H9 (cell line): ENCODE measurements at regions not wholly inside any gene's neighbourhood (a gene's known extent, or its start where the extent isn't known, plus 50 kb on each side); places are given as distances from the start of the nearest gene placed in this dataset.

Experiments
- DNase-seq: peaks from one replicate; pipeline ENCODE4 v3.0.0-alpha.2; 2017
- H2AFZ ChIP-seq: one replicate; pipeline ENCODE4 v1.6.1; 2013; ENCODE audit warnings: mild to moderate bottlenecking, low read length, control low read depth, moderate library complexity
- H2AK5ac ChIP-seq: 2 replicates; pipeline ENCODE4 v1.6.1; 2013; ENCODE audit warnings: low read length, control low read depth, mixed read lengths; ENCODE audit not compliant: insufficient read length
- H2BK120ac ChIP-seq: one replicate; pipeline ENCODE4 v1.6.1; 2013; ENCODE audit warnings: low read depth, mild to moderate bottlenecking, low read length, control low read depth, inconsistent platforms; ENCODE audit not compliant: poor library complexity, severe bottlenecking
- H2BK12ac ChIP-seq: 2 replicates; pipeline ENCODE4 v1.6.1; 2013; ENCODE audit warnings: low read length, control low read depth, mixed read lengths, low read depth; ENCODE audit not compliant: insufficient read length
- H2BK15ac ChIP-seq: 2 replicates; pipeline ENCODE4 v1.6.1; 2013; ENCODE audit warnings: low read depth, low read length, control low read depth
- H2BK20ac ChIP-seq: one replicate; pipeline ENCODE4 v1.6.1; 2013; ENCODE audit warnings: low read depth, mild to moderate bottlenecking, low read length, control low read depth, inconsistent platforms; ENCODE audit not compliant: poor library complexity, severe bottlenecking
- H2BK5ac ChIP-seq: 2 replicates; pipeline ENCODE4 v1.6.1; 2013; ENCODE audit warnings: low read length, control low read depth, mixed read lengths; ENCODE audit not compliant: insufficient read length
- H3K14ac ChIP-seq: 2 replicates; pipeline ENCODE4 v1.6.1; 2013; ENCODE audit warnings: low read length, control low read depth; ENCODE audit not compliant: insufficient read depth
- H3K18ac ChIP-seq: 2 replicates; pipeline ENCODE4 v1.6.1; 2013; ENCODE audit warnings: low read depth, mild to moderate bottlenecking, mixed read lengths, low read length, control low read depth; ENCODE audit not compliant: insufficient read length
- H3K23ac ChIP-seq: 2 replicates; pipeline ENCODE4 v1.6.1; 2013; ENCODE audit warnings: low read length, control low read depth, mixed read lengths, low read depth; ENCODE audit not compliant: insufficient read length
- H3K23me2 ChIP-seq: 2 replicates; pipeline ENCODE4 v1.6.1; 2013; ENCODE audit warnings: low read depth, mild to moderate bottlenecking, mixed read lengths, low read length, control low read depth; ENCODE audit not compliant: insufficient read length, poor library complexity, severe bottlenecking
- H3K27ac ChIP-seq: 2 replicates; pipeline ENCODE4 v1.5.1; 2013; ENCODE audit warnings: low read length, control low read depth, mixed read lengths, low read depth; ENCODE audit not compliant: insufficient read length
- H3K27me3 ChIP-seq: 2 replicates; pipeline ENCODE4 v1.6.1; 2013; ENCODE audit warnings: low read length, control low read depth, inconsistent platforms; ENCODE audit not compliant: insufficient read depth
- H3K4ac ChIP-seq: 2 replicates; pipeline ENCODE4 v1.6.1; 2013; ENCODE audit warnings: low read depth, mild to moderate bottlenecking, control low read depth, inconsistent platforms, low read length, moderate library complexity
- H3K4me1 ChIP-seq: 2 replicates; pipeline ENCODE4 v1.6.1; 2013; ENCODE audit warnings: low read length, control low read depth, inconsistent platforms; ENCODE audit not compliant: insufficient read depth
- H3K4me2 ChIP-seq: 2 replicates; pipeline ENCODE4 v1.6.1; 2013; ENCODE audit warnings: low read length, control low read depth, mixed read lengths; ENCODE audit not compliant: insufficient read length, insufficient read depth
- H3K56ac ChIP-seq: 2 replicates; pipeline ENCODE4 v1.6.1; 2013; ENCODE audit warnings: low read depth, mild to moderate bottlenecking, mixed read lengths, low read length, control low read depth; ENCODE audit not compliant: insufficient read length
- H3K79me1 ChIP-seq: 2 replicates; pipeline ENCODE4 v1.6.1; 2013; ENCODE audit warnings: low read depth, mild to moderate bottlenecking, moderate library complexity, low read length, control low read depth, inconsistent platforms; ENCODE audit not compliant: insufficient read depth, poor library complexity, severe bottlenecking
- H3K79me2 ChIP-seq: 2 replicates; pipeline ENCODE4 v1.6.1; 2013; ENCODE audit warnings: low read length, control low read depth, inconsistent platforms; ENCODE audit not compliant: insufficient read depth
- H3K9ac ChIP-seq: 2 replicates; pipeline ENCODE4 v1.6.1; 2013; ENCODE audit warnings: low read length, control low read depth, mixed read lengths; ENCODE audit not compliant: insufficient read length; ENCODE audit errors: extremely low read depth
- H3K9me3 ChIP-seq: one replicate; pipeline ENCODE4 v1.6.1; 2013; ENCODE audit warnings: low read depth, low read length, inconsistent platforms; ENCODE audit not compliant: control insufficient read depth
- H3T11ph ChIP-seq: one replicate; pipeline ENCODE4 v1.6.1; 2013; ENCODE audit warnings: mild to moderate bottlenecking, low read length, control low read depth, inconsistent platforms
- H4K20me1 ChIP-seq: one replicate; pipeline ENCODE4 v1.6.1; 2013; ENCODE audit not compliant: control insufficient read depth, insufficient read length, insufficient read depth
- H4K5ac ChIP-seq: 2 replicates; pipeline ENCODE4 v1.6.1; 2013; ENCODE audit warnings: low read depth, mild to moderate bottlenecking, mixed read lengths, low read length, control low read depth; ENCODE audit not compliant: insufficient read length
- H4K8ac ChIP-seq: replicated peaks from 2 replicates; pipeline ENCODE4 v1.6.1; 2013; ENCODE audit warnings: low read length, control low read depth, mixed read lengths, low read depth; ENCODE audit not compliant: insufficient read length
- H4K91ac ChIP-seq: 2 replicates; pipeline ENCODE4 v1.6.1; 2013; ENCODE audit warnings: low read depth, mild to moderate bottlenecking, moderate library complexity, mixed read lengths, low read length, control low read depth; ENCODE audit not compliant: insufficient read length
- H3K27ac Mint-ChIP-seq, 3 experiments: 2 replicates in 2 of 3; 3 replicates in 1 of 3; pipeline ENCODE4 v1.8.0; 2020 to 2021; ENCODE audit warnings: mixed read lengths in 3 of 3, mild to moderate bottlenecking in 1 of 3, moderate library complexity in 1 of 3
- H3K27me3 Mint-ChIP-seq: 2 replicates; pipeline ENCODE4 v1.8.0; 2021; ENCODE audit warnings: low read depth, mild to moderate bottlenecking, moderate library complexity, mixed read lengths
- H3K36me3 Mint-ChIP-seq, 3 experiments: 2 replicates in 2 of 3; 3 replicates in 1 of 3; pipeline ENCODE4 v1.8.0; 2020 to 2021; ENCODE audit warnings: low read depth in 3 of 3, mixed read lengths in 3 of 3; ENCODE audit not compliant: insufficient read depth in 1 of 3
- H3K4me1 Mint-ChIP-seq, 2 experiments: 2 replicates each; pipeline ENCODE4 v1.8.0; 2020; ENCODE audit warnings: mixed read lengths in 2 of 2
- H3K4me3 Mint-ChIP-seq, 2 experiments: 2 replicates in 1 of 2; 3 replicates in 1 of 2; pipeline ENCODE4 v1.8.0; 2020 to 2021; ENCODE audit warnings: mild to moderate bottlenecking in 2 of 2, mixed read lengths in 2 of 2, moderate library complexity in 1 of 2
- H3K9me3 Mint-ChIP-seq, 2 experiments: 2 replicates in 1 of 2; 3 replicates in 1 of 2; pipeline ENCODE4 v1.8.0; 2020; ENCODE audit warnings: mild to moderate bottlenecking in 2 of 2, mixed read lengths in 2 of 2, moderate library complexity in 1 of 2
- WGBS: extraction: QIAGEN DNeasy Blood & Tissue Kit; methylation state at CpG from one replicate; pipeline ENCODE4 v1.1.7; 2013; ENCODE audit warnings: missing lambda C conversion rate, low lambda C conversion rate, mixed read lengths; ENCODE audit not compliant: insufficient read length; ENCODE audit errors: extremely low coverage; 5-methylcytosine and 5-hydroxymethylcytosine counted together
- TF ChIP-seq, protein P1 (sequence below): fragments of 200-600 bp; sonication (generic); conservative IDR thresholded peaks from 3 replicates; pipeline ENCODE4 v1.8.0; 2021; ENCODE audit warnings: antibody characterized with exemption, mild to moderate bottlenecking

DNA sequence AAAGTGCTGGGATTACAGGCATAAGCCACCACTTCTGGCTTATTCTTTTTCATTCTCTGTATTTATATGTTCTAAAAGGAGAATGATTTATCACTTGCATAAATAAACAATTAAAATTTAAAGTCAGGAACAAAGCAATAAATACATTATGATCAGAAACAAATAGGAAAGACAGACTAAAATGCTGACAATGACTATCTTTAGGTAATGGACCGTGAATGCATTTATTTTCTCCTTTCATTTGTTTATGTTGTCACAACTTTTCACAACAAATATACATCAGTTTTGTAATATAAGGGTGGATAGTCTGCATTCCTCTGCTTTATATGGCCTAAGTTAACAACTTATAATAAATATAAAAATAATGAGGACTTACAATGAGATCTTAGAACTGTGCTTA is 199.2 kb upstream of the EPHA4 start:
- no peak overlapping the region for H2BK5ac ChIP-seq
- no peak overlapping the region for H3K27ac Mint-ChIP-seq
- no CpG with 5 or more reads among the region's 1 CpG for WGBS

More for the DNA sequence above, 199.2 kb upstream of the EPHA4 start:
- Histone ChIP-seq H2AK5ac (no peak overlapping the region), H3K27ac (no peak overlapping the region), H3K9me3 (no peaks in the 10 kb centered on the region), H3K4me2 (no peak overlapping the region), H2BK12ac (no peak overlapping the region), H2AFZ (no peak overlapping the region), H3K79me2 (no peaks in the 10 kb centered on the region), H3K4ac (no peak overlapping the region), H4K20me1 (no peaks in the 10 kb centered on the region), H4K8ac (no peak overlapping the region), H3K23me2 (no peaks in the 10 kb centered on the region), H4K91ac (no peak overlapping the region), H3K27me3 (no peaks in the 10 kb centered on the region), H3K23ac (no peak overlapping the region), H2BK20ac (no peak overlapping the region), H3K14ac (no peak overlapping the region), H2BK120ac (no peak overlapping the region), H3T11ph (no peak overlapping the region), H2BK15ac (no peak overlapping the region), H3K18ac (no peak overlapping the region), H3K56ac (no peak overlapping the region), H3K9ac (no peak overlapping the region), H3K4me1 (peaks cover 4% of the 10 kb centered on the region; the same call in 1 of the 2 replicates), H3K79me1 (no peaks in the 10 kb centered on the region), H4K5ac (no peak overlapping the region)
- Mint-ChIP-seq H3K27me3 (no peaks in the 10 kb centered on the region; the same call in 1 of the 2 replicates), H3K9me3 (no peaks in the 10 kb centered on the region), H3K36me3 (no peaks in the 10 kb centered on the region), H3K4me1 (peaks cover 16 to 28% of the 10 kb centered on the region in 2 experiments), H3K4me3 (no peak overlapping the region)
- TF ChIP-seq, protein P1, sequence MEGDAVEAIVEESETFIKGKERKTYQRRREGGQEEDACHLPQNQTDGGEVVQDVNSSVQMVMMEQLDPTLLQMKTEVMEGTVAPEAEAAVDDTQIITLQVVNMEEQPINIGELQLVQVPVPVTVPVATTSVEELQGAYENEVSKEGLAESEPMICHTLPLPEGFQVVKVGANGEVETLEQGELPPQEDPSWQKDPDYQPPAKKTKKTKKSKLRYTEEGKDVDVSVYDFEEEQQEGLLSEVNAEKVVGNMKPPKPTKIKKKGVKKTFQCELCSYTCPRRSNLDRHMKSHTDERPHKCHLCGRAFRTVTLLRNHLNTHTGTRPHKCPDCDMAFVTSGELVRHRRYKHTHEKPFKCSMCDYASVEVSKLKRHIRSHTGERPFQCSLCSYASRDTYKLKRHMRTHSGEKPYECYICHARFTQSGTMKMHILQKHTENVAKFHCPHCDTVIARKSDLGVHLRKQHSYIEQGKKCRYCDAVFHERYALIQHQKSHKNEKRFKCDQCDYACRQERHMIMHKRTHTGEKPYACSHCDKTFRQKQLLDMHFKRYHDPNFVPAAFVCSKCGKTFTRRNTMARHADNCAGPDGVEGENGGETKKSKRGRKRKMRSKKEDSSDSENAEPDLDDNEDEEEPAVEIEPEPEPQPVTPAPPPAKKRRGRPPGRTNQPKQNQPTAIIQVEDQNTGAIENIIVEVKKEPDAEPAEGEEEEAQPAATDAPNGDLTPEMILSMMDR: no peak
- no peak for DNase-seq
